GM21576 (cell line): ENCODE measurements at regions not wholly inside any gene's neighbourhood (a gene's known extent, or its start where the extent isn't known, plus 50 kb on each side); places are given as distances from the start of the nearest gene placed in this dataset.
"Not testable (repeated sequence)": the region's sequence is repeated elsewhere in the genome, so short reads cannot be mapped to it uniquely, and the experiment has no call there.

Experiments
- ATAC-seq: cut with Tn5 transposase; IDR thresholded peaks from one replicate; pipeline ENCODE4 v1.9.1; 2021; ENCODE audit warnings: mild to moderate bottlenecking, moderate library complexity; ENCODE audit not compliant: unreplicated experiment

DNA sequence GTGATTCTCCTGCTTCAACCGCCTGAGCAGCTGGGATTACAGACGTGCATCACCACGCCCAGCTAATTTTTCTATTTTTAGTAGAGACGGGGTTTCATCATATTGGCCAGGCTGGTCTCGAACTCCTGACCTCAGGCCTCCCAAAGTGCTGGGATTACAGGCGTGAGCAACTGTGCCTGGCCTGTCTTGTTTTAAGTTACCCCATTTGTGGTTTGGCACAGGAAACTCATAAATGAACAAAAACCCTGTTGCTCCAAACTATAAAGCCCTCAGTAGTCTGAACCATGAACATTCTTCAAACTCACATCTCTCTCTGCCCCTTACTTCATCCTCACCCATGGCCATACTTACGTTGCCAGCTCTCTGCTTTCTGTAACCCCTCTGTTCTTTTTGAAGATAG is 61.7 kb downstream of the RHOU start:
- ATAC-seq = not testable (repeated sequence)

DNA sequence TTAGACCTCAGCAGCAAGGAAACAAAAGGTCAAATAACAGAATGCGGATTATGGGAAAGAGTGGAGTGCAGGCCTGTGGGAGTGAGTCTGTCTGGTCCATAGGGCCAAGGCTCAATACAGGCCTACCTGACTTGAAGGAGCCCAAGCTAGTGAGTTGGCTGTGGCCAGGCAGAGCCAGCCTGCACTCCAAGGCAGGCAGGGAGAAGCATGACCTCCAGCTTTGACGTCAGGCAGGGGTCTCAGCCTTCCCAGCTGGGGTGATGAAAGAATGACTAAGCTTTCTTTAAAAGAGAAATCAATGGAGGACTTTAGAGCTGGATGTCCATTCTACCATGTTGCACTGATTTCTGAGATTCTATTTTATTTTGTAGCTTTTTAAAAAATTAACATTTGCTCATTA is 62.8 kb downstream of the RHOU start:
- ATAC-seq = no peak

DNA sequence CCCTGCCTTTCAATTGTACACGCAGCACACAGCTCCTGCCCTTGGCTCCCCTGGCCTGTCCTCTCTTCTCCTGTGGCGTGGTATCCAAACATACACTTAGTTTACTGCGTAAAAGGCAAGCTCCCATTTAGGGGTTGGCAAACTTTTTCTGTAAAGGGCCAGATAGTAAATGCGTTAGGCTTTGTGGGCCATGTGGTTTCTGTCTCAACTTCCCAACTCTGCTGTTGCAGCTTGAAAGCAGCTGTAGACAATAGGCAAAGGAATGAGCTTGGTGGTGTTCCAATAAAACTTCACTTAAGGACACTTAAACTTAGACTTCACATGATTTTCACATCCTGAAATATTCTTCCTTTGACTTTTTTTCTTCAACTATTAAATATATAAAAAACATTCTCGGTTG is 63.3 kb downstream of the RHOU start:
- no peak for ATAC-seq

DNA sequence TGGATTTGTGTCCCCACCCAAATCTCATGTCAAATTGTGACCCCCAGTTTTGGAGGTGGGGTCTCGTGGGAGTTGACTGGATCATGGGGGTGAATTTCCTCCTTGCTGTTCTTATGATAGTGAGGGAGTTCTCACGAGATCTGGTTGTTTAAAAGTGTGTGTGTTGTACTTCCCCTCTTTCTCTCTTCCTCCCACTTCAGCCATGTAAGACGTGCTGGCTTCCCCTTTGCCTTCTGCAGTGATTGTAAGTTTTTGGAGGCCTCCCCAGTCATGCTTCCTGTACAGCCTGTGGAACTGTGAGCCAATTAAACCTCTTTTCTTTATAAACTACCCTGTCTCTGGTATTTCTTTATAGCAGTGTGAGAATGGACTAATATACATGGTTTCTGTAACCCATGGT is 64.6 kb downstream of the RHOU start:
- no peak for ATAC-seq

DNA sequence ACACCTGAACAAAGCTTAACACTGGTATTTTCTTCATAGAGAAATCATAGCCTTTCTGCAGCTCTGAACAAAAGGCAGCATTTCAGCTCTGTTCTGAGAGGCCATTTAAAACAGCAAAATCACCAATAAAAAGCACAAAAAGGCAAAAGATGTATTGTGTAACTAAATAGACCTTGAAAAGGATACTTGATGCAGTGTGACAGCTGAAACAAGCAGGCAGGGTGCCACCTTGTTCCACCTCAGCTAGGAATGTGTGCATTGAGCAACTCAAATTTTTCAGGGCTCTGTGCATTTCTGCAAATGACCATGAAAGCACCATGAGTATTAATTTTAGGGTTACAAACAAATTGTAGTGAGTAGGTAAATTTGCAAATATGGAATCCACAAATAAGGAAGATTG is 65.8 kb downstream of the RHOU start:
- ATAC-seq = no peak

DNA sequence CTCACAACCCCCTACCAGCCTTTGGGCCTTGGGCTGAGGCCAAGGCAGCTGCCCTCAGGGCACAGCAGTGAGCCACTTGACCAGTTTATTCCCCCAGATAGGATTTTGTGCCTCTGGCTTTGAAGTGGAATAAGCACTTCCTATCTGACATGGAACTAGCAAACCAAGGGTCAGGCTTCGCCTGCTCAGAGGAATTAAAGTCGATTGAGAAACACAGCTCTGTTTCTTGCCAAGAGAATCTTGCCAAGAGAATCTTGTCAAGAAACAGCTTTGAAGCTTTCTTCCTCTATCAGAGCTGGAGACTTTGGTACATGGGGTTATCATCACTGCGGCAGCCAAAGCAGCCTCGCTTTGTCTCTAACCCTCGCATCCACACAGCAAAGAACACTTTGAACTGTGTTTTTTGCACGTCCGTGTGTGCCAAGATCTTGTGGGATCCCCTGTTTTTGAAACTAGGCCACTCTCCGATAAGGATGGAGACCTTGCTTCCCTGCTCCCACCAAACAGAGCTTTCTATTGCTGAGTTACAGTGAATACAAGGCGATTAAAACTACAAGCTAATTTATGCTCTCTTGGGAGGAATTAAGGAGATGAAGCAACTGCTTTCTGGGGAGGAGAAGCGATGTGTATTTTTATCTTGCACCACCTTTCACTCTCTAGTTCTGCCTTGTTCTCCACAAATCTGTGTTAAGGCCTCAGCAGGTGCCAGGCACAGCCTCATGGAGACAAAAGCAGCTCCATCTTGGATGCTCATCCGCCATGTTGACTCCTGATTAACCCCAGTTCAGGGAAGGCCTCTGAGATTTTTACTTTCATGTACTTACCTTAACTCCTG is 67.3 kb downstream of the RHOU start:
- no peak for ATAC-seq

DNA sequence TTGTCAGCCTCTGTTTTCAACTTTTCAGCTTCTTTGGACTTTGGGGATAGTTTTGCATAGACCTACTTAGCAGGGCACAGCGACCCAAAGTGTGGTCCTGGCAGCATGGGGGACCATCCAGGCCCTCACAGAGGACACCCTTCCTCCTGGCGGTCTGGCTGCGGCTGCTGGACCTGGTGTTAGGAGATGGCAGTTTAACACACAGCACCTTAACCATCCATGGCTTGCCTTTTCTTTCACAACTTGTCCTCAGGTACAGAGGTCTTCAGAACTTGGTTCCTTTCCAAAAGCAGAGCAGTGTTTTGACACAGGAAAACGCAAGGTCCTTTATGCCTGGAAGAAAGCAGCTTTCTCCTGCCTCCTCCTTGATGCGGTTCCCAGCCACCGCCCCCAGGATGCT is 68.1 kb downstream of the RHOU start:
- no peak for ATAC-seq

DNA sequence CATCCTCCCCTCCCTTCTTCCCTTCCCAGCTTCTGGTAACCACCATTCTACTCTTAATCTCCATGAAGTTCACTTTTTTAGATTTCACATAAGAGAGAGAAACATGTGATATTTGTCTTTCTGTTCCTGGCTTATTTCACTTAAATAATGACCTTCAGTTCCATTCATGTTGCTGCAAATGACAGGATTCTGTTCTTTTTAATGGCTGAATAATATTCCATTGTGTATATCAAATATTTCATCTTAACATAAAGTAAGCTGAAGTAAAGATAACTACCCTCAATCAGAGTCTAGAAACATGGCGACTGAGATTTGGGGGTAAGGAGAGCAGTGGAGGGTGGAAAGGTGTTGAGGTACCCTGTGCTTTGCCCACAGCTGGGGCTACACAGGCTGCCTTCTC is 68.9 kb downstream of the RHOU start:
- no peak for ATAC-seq

DNA sequence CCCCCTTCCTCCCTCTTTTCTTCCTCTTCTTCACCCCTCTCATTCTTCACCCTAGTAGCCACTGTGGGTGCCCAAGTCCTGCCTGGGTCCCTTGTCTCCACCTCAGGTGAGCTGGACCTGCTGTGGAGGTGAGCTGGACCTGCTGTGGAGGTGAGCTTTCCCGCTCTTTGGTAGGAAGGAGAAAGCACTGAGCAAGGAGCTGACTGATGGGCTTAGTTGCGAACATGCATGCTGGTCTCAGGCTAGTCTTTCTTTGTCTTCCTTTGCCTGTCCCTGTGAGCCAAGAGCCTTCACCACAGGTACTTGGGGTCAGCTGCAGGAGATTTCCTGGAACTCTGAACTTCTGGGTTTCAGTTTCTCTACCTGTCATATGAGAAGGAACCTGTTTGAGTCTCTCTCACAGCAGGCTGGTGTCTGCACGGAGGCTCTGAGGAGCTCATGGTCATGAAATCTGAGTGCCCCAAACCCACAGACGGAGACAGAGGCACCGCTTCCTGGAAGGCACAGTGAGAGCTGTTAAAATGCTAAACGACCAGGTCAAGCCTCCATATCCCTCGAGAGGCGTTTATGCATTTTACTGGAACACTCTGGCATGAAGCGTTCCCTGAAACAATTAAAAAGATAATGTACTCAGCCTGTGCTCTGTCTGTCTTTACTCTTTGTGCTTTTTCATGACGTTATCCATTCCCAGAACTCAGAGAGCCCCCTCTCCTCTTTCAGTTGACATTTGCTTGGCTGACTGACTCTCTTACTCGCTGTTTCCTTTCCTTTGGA is 69.5 kb downstream of the RHOU start:
- ATAC-seq = no peak

DNA sequence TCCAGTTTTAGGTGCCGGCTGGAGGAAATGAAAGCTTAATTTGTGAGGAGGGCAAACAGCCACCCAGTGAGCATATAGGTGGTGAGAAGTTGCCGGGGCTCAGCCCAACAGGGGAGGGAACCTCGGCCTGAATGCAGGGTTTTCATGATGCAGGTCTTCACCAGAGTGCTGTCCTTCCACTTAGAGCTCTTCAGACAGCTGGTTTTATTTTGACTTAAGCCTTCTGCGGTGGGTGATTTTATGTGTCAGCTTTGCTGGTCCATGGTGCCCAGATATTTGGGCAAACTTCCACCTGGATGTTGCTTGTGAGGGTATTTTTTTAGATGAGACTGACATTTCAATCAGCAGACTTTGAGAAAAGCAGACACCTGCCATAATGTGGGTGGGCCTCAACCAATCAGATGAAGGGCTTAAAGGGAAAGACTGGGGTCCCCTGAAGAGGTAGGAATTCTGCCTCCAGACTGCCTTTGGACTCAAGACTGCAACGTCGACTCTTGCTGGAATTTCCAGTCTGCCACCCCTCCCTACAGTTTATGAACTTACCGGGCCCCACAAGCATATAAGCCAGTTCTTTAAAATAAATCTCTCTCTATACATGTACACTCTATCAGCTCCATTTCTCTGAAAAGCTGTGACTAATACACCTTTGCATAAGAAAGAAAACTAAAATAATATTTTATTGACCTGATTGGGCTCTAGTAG is 72.8 kb downstream of the RHOU start:
- ATAC-seq = no peak

DNA sequence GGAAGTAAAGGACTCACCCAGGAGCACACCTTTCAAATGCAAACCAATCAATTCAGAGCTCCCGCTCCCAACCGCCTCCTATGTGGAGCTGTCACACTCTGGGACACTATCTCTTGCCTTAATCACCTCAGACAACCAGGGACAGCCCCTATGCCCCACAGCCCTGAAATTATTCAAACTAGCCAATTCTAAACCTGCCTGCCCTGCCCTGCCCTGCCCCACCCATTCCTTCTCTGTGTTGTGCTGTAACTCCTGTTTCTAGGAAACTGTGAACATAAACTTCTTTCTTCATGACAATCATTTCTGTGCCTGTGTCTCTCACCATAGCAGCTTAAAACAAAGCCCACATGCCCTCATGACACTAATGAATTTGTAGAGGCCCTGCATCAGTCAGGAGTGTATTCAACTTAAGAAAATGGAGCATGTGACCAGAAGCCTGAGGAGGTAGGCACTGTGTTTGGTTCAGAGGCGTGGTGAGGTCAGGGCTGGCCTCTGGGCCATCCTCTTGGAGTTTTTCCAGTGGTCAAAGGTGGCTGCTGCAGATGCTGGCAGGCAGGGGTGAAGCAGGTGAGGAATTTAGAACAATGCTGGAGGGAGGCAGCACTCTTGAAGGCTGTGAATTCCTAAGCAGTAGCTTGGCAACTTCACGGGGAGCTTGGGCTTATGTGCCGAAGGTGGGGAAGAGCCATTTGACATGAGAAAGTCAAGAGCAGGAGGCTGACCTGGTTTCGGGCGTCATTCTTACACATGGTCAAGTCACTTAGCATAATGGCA is 74.5 kb downstream of the RHOU start:
- no peak for ATAC-seq

DNA sequence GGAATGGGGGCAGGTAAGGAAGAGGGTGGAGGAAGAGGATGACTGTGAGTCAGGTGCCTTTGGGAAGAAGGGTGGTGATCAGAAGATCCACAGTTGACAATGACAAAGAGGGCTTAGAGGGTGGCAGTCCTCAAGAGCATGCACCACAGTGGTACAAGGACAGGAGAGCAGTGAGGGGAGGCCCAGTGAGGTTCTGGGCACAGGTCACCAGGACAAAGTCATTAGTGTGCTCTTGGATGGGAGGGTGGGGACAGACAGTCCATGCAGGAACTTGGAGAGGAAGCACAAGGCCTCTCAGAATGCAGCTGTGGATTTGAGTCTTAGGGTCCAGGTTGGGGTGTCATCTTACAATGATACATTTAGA is 75.1 kb downstream of the RHOU start:
- no peak for ATAC-seq

DNA sequence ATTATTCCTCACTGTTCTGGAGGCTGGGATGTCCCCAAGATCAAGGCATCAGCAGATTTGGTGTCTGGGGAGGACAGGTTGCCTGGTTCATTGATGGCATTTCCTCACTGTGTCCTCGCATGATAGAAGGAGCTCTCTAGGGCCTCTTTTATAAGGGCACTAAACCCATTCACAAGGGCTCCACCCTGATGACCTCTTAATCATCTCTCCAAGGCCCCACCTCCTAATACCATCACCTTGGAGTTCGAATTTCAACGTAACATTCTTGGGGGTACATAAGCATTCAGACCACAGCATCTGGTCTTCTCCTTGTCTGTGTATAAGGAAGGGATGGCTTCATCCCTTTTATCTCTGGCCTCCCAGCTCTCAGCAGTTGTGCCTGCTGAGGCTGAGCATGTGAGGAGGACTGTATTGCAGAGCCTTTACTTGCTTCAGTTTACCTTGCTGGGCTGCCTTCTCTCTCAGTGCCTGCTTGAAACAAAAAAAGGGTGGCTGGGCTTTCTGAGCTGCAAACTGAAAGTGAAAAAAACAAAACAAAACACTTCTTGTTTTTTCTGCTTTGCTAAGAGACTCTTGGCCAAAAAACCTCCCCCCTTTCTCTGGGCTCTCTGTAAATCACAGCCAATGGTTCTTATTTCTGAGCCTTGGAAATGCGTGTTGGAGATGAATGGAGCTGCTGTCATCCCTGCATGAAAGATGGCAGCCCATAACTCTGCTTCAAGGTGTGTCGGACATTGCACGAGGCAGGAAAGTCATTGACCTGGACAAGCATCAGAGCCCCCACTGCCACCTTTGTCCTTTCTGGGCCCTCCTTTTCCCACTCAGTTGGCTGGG is 75.8 kb downstream of the RHOU start:
- no peak for ATAC-seq

DNA sequence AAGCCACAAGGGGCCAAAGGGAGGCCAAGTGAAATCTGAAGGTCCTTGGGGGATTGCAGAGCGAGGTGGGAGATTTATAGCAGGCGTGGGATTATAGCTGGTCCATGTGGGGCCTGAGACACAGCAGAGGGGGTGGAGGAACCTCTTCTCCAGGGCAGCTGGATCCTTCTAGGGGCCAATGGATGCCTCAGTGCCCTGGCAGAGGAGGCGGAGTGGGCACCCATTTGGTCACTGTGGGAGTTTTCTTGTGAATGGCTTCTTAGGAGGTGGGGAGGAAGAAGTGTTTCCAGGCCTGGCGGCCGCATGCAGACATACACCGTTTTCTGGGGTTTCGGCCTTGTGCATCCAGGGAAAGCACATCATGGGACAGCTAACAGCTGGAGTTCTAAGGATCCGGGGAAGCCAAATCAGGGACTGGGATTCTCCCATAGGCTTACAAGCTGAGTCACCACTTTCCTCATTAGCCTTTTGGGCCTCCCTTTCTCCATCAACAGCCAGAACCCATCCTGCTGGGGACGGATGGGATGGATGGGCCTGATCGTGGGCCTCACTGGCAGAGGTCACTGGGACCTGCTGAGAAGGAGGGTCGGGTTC is 76.5 kb downstream of the RHOU start:
- ATAC-seq = no peak

DNA sequence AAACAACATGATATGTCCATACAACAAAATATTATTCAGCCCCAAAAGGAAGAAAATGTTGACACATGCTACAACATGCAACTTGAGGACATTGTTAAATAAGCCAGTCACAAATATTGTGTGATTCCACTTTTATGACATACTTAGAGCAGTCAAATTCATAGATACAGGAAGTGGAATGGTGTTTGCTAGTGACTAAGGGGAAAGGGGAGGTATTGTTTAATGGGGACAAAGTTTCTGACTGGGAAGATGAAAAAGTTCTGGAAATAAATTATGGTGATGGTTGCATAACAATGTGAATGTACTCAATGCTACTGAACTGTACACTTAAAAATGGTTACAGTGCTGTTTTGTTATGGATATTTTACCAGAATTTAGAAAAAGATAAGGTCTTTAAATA is 77.7 kb downstream of the RHOU start:
- no peak for ATAC-seq

DNA sequence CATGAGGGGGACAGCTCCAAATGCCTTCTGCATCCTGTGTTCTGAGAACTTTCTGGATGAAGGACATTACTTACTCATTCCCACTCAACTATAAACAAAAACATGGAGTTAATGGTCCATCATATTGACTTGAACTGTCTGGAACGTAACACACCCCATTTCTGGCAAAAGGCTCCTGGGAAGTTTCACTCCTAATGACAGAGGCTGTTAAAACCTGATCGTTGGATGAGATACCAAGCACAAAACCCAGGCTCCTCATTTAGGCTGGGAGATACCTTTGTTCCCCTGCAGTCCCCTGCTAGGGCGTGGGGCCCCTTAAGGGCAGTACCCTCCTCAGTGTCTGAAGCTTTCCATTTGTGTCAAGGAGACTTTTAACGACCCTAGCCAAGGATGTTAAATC is 78.9 kb downstream of the RHOU start:
- ATAC-seq = no peak

DNA sequence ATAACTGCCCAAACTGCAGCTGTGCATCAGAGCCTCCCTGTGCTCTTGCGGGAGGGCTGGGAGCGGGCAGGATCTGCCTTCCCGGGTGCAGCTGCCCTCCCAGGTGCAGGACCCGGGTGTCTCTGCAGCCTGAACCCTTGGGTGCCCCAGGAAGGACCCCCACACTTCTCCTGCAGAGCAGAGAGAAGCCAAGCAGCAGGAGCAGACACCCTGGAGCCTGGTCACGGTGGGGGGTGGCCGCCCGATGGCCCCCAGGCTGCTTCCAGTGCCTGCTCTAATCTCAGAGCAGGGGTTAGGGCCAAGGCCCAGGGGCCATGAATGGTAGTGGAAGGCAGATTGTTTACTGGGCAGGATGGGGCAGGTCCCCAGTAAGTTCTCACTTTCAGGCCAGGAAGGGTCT is 83.0 kb downstream of the RHOU start:
- no peak for ATAC-seq

DNA sequence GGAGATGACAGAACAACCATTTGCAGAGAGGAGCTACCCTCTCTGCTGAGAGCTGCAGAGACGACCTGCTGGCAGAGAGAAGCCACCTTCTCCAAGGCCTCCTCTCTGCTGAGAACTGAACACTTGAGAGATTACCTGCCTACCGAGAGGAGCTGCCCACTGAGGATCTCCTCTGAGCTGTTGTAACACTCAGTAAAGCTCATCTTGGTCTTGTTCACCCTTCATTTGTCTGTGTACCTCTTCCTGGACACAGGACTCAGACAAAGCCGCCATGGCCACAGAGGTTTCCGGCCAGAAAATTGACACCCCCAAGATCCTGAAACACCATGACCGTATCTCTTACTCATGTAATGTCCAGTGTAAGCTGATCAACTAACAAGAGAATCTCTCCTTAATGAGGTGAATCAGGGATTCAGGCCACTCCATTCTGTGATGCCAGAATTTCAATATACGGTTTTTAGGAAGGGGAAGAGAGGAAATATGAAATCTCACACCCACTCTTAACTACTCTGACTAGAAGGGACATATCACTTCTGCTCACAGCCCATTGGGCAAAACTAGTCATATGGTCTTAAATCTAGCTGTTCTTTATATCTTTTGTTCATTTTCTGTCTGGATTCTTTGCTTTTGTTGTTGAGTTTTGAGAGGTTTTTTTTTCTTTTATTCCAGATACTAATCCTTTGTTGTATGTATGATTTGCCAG is 83.8 kb downstream of the RHOU start:
- no peak for ATAC-seq

DNA sequence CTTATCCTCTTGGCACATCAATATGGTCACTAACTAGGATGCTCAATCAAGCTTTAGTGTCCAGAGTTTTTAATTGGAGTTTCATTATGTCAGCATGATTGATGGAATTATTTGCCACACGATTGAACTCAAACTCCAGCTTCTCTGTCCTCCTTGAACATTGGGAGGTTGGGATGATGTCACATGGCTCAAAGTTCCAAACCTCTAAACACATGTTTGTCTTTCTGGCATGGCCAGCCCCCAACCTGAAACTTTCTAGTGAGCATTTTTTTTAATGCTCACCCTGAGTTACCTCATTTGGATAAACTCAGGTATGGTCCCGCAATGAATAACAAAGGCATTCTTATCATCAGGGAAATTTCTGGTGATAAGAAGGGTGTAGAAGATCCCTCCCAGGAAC is 86.0 kb downstream of the RHOU start:
- ATAC-seq = no peak
